OCI-LY7 (cell line): ENCODE measurements at regions not wholly inside any gene's neighbourhood (a gene's known extent, or its start where the extent isn't known, plus 50 kb on each side); places are given as distances from the start of the nearest gene placed in this dataset.

Experiments used
- BruUV-seq: library from RNA; stranded (reverse); fragments of 400-500 nt; replicated peaks from 2 replicates; lab custom pipeline; 2021; lab: Mats Ljungman, UMichigan
- CTCF ChIA-PET: fragments of 300-600 bp; sonication (Branson Sonifier 250); formaldehyde crosslinking; loops from one replicate; lab custom pipeline; 2022; ENCODE audit warnings: antibody characterized with exemption; ENCODE audit not compliant: unreplicated experiment; lab: Charles Lee
- POLR2A ChIA-PET: fragments of 300-600 bp; sonication (Branson Sonifier 250); formaldehyde crosslinking; loops from one replicate; lab custom pipeline; 2022; ENCODE audit warnings: antibody characterized with exemption; lab: Charles Lee
- DNase-seq: peaks from one replicate; pipeline ENCODE4 v3.0.0-alpha.2; 2015; ENCODE audit warnings: low spot score
- H2AFZ ChIP-seq: fragments of 200-600 bp; sonication (generic), shearing (Covaris generic); 2 replicates; pipeline ENCODE4 v1.6.1; 2014; ENCODE audit warnings: mild to moderate bottlenecking, antibody characterized with exemption, low read length, moderate library complexity
- H3K27ac ChIP-seq: fragments of 200-600 bp; sonication (generic); 2 replicates; pipeline ENCODE4 v1.5.1; 2014; ENCODE audit warnings: mixed run types, low read depth, mild to moderate bottlenecking, moderate library complexity, low read length, inconsistent platforms; ENCODE audit not compliant: poor library complexity, severe bottlenecking
- H3K36me3 ChIP-seq: fragments of 200-600 bp; sonication (generic); 2 replicates; pipeline ENCODE4 v1.6.1; 2014; ENCODE audit warnings: mild to moderate bottlenecking, antibody characterized with exemption, low read length, moderate library complexity, mixed read lengths; ENCODE audit not compliant: insufficient read depth
- H3K4me1 ChIP-seq: fragments of 200-600 bp; sonication (generic); 2 replicates; pipeline ENCODE4 v1.5.1; 2014; ENCODE audit warnings: mild to moderate bottlenecking, low read length; ENCODE audit not compliant: insufficient read depth, poor library complexity, severe bottlenecking
- H3K4me2 ChIP-seq: fragments of 200-600 bp; sonication (generic); 2 replicates; pipeline ENCODE4 v1.6.1; 2014; ENCODE audit warnings: mild to moderate bottlenecking, low read length
- H3K4me3 ChIP-seq: fragments of 200-600 bp; sonication (generic); 2 replicates; pipeline ENCODE4 v1.5.1; 2014; ENCODE audit warnings: mild to moderate bottlenecking, low read depth, low read length; ENCODE audit not compliant: poor library complexity, severe bottlenecking
- H3K79me2 ChIP-seq: fragments of 200-600 bp; sonication (generic); 2 replicates; pipeline ENCODE4 v1.6.1; 2016; ENCODE audit warnings: low read depth, mild to moderate bottlenecking, low read length, moderate library complexity, mixed read lengths; ENCODE audit not compliant: insufficient read depth
- H3K9me2 ChIP-seq: fragments of 200-600 bp; sonication (generic); 2 replicates; pipeline ENCODE4 v1.6.1; 2016; ENCODE audit warnings: mild to moderate bottlenecking, low read length, mixed read lengths; ENCODE audit not compliant: insufficient read depth
- H3K9me3 ChIP-seq: fragments of 200-600 bp; sonication (generic); 2 replicates; pipeline ENCODE4 v1.6.1; 2014; ENCODE audit warnings: mild to moderate bottlenecking, mixed run types, low read length, mixed read lengths
- H4K20me1 ChIP-seq: fragments of 200-600 bp; sonication (generic); 2 replicates; pipeline ENCODE4 v1.6.1; 2014; ENCODE audit warnings: mild to moderate bottlenecking, antibody characterized with exemption, low read length, moderate library complexity, mixed read lengths; ENCODE audit not compliant: insufficient read depth
- CTCF ChIP-seq: fragments of 200-600 bp; sonication (generic); conservative IDR thresholded peaks from 2 replicates; pipeline ENCODE4 v1.5.1; 2014; ENCODE audit warnings: mild to moderate bottlenecking, antibody characterized with exemption, low read length, moderate library complexity, mixed read lengths
- EZH2phosphoT487 ChIP-seq: fragments of 200-600 bp; sonication (generic); IDR thresholded peaks from 2 replicates; pipeline ENCODE4 v1.6.1; 2018; ENCODE audit warnings: low read depth, borderline replicate concordance, mild to moderate bottlenecking, mixed run types, antibody characterized with exemption, low read length, moderate library complexity, mixed read lengths
- intact Hi-C: fragments of 100-400 bp; cut with micrococcal nuclease; formaldehyde crosslinking; loops from one replicate; pipeline ENCODE4 v1.10.0; 2022; ENCODE audit not compliant: unreplicated experiment

GRCh38 chr7:49397750-49398149 is 375.7 kb upstream of the VWC2 start:
- Histone ChIP-seq H3K79me2 (no peaks in the 10 kb centered on the region), H3K4me2 (peak overlapping the region; percentile 16; the same call in 1 of the 2 replicates), H3K27ac (no peak overlapping the region), H3K4me3 (no peak overlapping the region), H4K20me1 (no peaks in the 10 kb centered on the region), H2AFZ (peak overlapping the region; percentile 74), H3K4me1 (peaks cover 13% of the 10 kb centered on the region), H3K36me3 (no peaks in the 10 kb centered on the region), H3K9me2 (no peaks in the 10 kb centered on the region), H3K9me3 (no peaks in the 10 kb centered on the region)
- TF ChIP-seq CTCF, result no peak
- intact Hi-C loops, result no loop called here
- ChIA-PET CTCF (no interaction called here), POLR2A (interaction anchor here (1.3 kb wide), 1 partner anchor 12 kb away, joined by 3 read pairs; no protein-coding TSS in a partner anchor)
- DNase-seq, result peak; percentile 56
- BruUV-seq, result no TSS peak

GRCh38 chr7:49398236-49398635 is 375.2 kb upstream of the VWC2 start:
- no peaks in the 10 kb centered on the region for H3K36me3 ChIP-seq
- H3K4me1 ChIP-seq, result peaks cover 13% of the 10 kb centered on the region
- peak overlapping the region; percentile 74 for H2AFZ ChIP-seq
- DNase-seq, result no peak
- H3K4me3 ChIP-seq, result no peak overlapping the region
- no peaks in the 10 kb centered on the region for H4K20me1 ChIP-seq
- H3K4me2 ChIP-seq, result peak overlapping the region; percentile 16; the same call in 1 of the 2 replicates
- H3K79me2 ChIP-seq, result no peaks in the 10 kb centered on the region
- intact Hi-C loops, result no loop called here
- POLR2A ChIA-PET, result interaction anchor here (1.3 kb wide), 1 partner anchor 11 kb away, joined by 3 read pairs; no protein-coding TSS in a partner anchor
- TF ChIP-seq CTCF (no peak), EZH2phosphoT487 (no peak)
- H3K9me2 ChIP-seq, result no peaks in the 10 kb centered on the region
- H3K9me3 ChIP-seq, result no peaks in the 10 kb centered on the region
- no TSS peak for BruUV-seq
- H3K27ac ChIP-seq, result no peak overlapping the region
- CTCF ChIA-PET, result no interaction called here

GRCh38 chr7:49398746-49399145 is 374.7 kb upstream of the VWC2 start:
- intact Hi-C loops, result no loop called here
- TF ChIP-seq EZH2phosphoT487, result no peak
- TF ChIP-seq CTCF, result no peak

More at GRCh38 chr7:49398746-49399145, 374.7 kb upstream of the VWC2 start:
- Histone ChIP-seq H2AFZ (peak overlapping the region; percentile 74; the same call in 1 of the 2 replicates), H3K4me1 (peaks cover 13% of the 10 kb centered on the region), H3K9me3 (no peaks in the 10 kb centered on the region), H3K36me3 (no peaks in the 10 kb centered on the region), H3K79me2 (no peaks in the 10 kb centered on the region), H4K20me1 (no peaks in the 10 kb centered on the region), H3K27ac (no peak overlapping the region), H3K4me2 (no peak overlapping the region), H3K9me2 (no peaks in the 10 kb centered on the region), H3K4me3 (no peak overlapping the region)
- BruUV-seq, result no TSS peak
- CTCF ChIA-PET, result no interaction called here
- POLR2A ChIA-PET, result no interaction called here
- no peak for DNase-seq
